ENCODE measurements at regions not wholly inside any gene's neighbourhood (a gene's known extent, or its start where the extent isn't known, plus 50 kb on each side); places are given as distances from the start of the nearest gene placed in this dataset.
"Not testable (repeated sequence)": the region's sequence is repeated elsewhere in the genome, so short reads cannot be mapped to it uniquely, and the experiment has no call there.

- DNase-seq (ENCODE audit: low read depth in 4 of 4, low spot score in 1 of 4): no peak
Measured at GRCh38 chr5:75002271-75002670, 50.1 kb downstream of the GCNT4 start.

DNA sequence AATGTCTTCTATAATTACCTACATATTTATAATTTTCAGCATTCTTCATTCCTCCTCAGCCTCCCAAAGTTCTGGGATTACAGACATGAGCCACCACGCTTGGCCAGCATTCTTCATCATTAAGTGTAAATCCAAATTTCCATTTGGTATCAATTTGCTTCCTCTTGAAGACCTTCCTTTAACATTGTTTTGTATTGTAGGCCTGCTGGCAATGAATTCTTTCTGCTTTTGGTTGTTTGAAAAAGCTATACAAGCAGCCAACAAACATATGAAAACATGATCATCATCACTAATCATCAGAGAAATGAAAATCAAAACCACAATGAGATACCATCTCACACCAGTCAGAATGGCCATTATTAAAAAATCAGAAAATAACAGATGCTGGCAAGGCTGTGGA, 56.4 kb downstream of the GCNT4 start:
- no peak for DNase-seq (ENCODE audit: low read depth in 4 of 4, low spot score in 1 of 4)

DNA sequence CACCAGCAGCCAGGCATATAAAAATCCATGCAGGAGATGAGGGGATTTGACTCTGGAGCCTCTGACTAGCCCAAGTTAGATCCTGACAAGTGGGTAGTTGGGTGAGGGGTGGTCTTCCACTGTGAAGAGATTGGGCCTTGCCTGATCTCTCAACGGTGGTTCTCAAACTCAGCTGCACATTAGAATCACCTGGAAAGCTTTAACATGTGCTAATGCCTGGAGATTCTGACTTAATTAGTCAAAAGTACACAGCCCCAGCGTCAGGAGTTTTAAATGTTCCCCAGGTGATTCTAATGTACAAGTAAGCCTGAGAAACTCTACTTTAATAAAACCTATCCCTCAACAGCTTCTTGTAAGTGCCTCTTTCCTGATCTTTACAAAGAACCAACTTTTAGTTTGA, 57.5 kb downstream of the GCNT4 start:
- DNase-seq (ENCODE audit: low read depth in 4 of 4, low spot score in 1 of 4): no peak

DNA sequence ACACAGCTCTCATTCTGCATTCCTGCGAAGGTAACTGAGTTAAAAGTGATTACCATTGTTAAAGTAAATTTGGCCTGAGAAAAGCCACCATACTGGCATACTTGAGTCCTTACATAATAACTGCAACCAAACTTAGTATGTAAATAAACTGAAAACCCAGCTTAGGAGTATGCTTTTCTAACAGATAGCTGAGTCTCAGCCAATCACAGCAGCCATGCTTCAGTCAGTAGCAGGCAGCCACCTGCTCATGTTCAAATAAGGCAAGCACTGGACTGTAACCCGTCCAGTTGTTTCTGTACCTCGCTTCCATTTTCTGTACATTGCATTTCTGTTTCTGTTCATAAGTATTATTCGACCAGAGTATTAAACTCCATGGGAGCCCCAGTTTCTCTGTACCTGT, 58.6 kb downstream of the GCNT4 start:
- DNase-seq (ENCODE audit: low read depth in 4 of 4, low spot score in 1 of 4): no peak

DNA sequence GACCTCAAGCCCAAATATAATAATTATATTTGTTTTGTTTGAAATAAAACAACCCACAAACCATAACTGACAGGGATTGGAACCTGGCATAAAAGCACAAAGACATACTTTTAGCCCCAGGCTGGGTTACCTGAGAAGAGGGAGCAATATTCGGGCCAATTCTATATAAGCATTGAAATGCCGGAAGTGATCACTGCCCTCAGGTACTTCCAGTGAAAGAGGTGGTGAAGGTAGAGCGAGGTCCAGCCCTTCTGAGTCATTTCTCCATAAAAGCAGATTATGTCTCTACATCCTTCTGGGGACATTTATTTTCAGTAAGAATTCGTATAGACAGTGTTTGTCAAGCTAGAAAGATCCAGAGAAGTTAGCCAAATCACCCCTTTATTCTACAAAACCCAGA, 59.6 kb downstream of the GCNT4 start:
- no peak for DNase-seq (ENCODE audit: low read depth in 4 of 4, low spot score in 1 of 4)

GRCh38 chr5:74991522-74991921, 60.8 kb downstream of the GCNT4 start:
- DNase-seq (ENCODE audit: low read depth in 4 of 4, low spot score in 1 of 4): no peak

DNA sequence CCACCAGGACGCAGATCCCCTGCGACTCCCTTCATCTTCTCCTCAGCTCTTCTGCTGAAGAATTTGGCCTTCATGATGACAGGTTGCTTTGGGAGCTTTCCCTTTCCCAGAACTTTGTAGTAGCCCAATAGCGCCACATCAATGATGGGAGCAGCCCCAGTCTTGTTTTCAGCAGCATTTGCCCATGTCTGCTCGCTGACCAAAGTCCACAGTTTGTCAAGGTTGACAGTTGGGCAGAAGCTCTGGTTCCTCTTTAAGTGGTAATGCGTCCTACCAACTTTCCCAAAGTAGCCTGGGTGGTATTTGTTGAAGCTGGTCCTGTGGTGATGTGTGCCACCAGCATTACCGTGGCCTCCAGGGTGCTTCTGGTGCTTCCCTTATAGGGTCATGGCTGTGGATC, 62.2 kb downstream of the GCNT4 start:
- DNase-seq (ENCODE audit: low read depth in 4 of 4, low spot score in 1 of 4): no peak

GRCh38 chr5:74988273-74988983, 63.9 kb downstream of the GCNT4 start:
- DNase-seq (ENCODE audit: low read depth in 4 of 4, low spot score in 1 of 4): no peak

DNA sequence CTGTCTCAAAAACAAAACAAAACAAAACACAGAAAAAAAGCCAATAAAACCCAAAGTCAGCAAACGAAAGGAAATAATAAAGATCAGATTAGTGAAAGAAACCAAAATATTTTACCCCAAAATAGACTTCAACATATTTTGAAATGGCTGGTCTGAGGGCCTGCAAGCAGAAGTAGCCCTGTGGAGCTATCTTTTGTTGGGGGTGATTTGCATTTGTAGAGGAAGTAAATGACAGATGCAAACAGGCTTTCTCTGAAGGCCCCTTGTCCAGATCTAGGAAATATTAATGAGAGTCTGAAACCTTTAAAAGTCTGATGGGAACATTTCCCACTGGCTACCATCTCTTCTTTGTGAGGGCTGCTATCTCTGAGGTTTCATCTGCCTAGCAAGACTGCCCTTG, 74.0 kb downstream of the GCNT4 start:
- DNase-seq (ENCODE audit: low read depth in 4 of 4, low spot score in 1 of 4): no peak

DNA sequence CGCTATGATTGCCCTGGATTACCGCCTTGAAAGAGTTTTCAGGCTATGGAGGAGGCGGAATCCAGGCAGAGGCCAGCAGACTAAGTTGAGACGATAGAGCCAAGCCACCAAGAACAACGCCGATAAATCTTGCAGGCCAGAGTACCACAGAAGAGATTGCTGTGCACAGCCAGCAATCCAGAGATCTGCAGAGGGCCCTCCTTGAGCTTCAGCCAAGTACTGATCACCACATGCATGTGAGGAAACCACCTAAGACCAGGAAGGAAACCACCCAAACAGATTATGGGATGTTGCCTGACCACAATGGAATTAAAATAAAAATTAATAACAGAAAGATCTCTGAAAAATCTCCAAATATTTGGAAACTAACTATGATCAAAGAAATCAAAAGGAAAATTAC, 74.9 kb downstream of the GCNT4 start:
- DNase-seq (ENCODE audit: low read depth in 4 of 4, low spot score in 1 of 4): no peak

GRCh38 chr5:74976651-74977050, 75.7 kb downstream of the GCNT4 start:
- no peak for DNase-seq (ENCODE audit: low read depth in 4 of 4, low spot score in 1 of 4)

DNA sequence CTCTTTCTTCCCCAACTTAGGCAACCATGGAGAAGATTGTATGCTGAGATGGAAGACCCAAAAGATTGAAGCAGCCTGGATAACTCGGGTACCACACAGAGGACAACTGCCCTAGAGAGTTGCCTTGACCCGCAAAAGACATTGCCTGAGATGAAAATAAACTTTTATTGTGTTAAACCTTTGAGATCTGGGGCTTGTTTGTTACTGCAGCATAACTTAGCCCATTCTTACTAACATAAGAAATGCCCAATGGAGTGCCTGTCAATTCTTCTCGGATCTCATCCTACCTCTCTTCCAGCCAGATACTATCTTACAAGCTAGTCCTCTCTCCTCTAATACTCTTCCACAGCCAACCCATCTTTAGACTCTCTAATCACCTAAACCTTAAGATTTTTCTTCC, 76.8 kb downstream of the GCNT4 start:
- DNase-seq (ENCODE audit: low read depth in 4 of 4, low spot score in 1 of 4): no peak

DNA sequence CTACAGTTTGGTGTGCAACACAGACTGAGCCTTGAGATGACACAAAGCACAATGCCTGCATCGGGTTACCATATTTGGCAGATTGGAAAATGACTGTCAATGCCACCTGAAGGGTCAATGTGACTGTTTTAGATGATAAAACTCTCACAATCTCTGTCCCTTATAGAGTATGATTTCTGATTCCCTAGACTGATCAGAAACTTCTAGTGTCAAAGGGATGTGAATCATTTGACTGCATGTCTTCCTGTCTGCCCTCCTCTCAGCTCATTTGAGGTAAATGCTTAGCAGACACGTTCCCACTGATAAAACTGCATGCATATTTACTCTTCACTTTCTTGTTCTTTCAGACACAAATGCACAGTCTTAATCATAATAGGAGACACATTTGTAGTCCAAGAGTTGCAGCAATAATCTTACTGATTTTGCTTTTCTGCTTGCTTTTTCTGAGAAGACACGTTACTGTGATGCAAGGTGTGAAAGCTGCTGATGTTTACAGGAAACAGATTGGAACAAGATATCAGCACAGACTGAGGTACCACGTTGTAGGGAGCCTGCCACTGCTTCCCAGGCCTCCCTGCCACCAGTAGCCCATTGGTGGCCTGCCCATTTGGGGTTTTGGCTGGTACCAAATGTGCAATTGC, 77.8 kb downstream of the GCNT4 start:
- no peak for DNase-seq (ENCODE audit: low read depth in 4 of 4, low spot score in 1 of 4)

DNA sequence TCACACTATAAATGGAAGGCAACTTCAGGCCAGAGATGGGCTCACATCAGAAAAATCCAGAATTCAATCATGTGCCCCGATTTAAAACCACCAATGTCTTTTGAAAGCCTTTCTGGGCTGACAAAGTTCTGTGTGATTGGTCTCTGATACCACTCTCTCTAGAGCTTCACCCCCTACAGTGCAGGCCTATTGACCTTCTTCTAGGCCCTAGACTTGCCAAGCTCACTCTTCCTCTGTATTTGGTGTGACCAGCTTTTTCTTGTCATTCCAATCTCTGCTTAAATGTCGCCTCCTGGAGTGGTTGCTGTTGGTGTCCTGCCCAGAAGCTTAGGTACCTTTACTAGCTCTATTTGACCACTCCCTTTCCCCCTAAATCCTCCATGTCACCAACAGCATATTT, 78.7 kb downstream of the GCNT4 start:
- DNase-seq (ENCODE audit: low read depth in 4 of 4, low spot score in 1 of 4): no peak

- DNase-seq (ENCODE audit: low read depth in 4 of 4, low spot score in 1 of 4): no peak
Measured at GRCh38 chr5:74971947-74972460, 80.4 kb downstream of the GCNT4 start.

DNA sequence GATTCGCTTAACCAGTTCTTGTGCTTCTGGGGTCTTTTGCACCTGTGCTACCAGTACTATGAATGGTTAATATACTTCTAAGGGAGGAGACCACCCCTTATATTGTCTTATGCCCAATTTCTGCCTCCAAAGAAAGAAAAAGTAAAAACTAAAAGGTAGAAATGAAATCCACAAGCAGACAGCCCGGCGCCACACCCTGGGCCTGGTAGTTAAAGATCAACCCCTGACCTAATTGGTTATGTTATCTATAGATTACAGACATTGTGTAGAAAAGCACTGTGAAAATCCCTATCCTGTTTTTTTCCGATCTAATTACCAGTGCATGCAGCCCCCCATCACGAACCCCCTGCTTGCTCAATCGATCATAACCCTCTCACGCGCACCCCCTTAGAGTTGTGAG, 81.5 kb downstream of the GCNT4 start:
- DNase-seq (ENCODE audit: low read depth in 4 of 4, low spot score in 1 of 4): not testable (repeated sequence)

GRCh38 chr5:74969726-74970125, 82.6 kb downstream of the GCNT4 start:
- no peak for DNase-seq (ENCODE audit: low read depth in 4 of 4, low spot score in 1 of 4)

DNA sequence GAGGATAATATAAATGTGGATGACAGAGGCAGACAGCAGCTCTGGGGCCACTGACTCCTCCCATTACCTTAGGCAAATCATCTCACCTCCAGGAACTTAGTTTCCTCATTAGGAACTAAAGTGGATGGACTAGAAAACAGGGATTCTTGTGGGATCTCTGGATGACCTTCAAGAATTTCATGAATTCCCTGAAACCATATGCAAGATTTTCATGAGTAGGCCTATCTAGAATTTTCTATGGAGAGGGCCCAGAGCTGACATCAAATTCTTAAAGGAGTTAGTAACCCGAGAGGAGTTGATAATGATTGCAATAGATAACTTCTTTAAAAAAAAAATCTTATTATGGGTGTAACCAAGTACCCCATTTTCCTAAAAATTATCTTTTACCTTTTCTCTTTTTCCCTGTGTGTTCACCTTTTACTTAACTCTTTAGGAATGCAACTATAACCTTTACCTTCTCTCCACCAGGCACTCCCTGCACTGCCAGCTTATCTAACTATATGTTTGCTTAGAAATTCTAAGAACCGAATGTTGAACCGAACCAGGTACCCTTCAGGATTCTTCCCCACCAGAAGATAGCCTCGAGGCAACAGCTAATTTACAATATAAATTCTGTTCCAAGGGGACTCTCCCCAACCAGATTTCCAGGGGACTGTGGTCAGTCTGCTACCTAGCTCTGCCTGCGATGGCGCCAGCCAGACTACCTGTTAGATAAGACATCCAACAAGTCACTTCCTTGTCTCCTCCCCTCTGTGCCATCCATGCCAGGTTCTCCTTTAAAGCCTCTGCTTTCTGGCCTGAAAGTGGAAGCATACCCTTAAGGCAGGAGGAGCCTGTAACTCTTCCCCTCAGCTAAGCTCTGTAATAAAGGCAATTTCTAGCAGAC, 86.0 kb downstream of the GCNT4 start:
- DNase-seq (ENCODE audit: low read depth in 4 of 4, low spot score in 1 of 4): no peak

DNA sequence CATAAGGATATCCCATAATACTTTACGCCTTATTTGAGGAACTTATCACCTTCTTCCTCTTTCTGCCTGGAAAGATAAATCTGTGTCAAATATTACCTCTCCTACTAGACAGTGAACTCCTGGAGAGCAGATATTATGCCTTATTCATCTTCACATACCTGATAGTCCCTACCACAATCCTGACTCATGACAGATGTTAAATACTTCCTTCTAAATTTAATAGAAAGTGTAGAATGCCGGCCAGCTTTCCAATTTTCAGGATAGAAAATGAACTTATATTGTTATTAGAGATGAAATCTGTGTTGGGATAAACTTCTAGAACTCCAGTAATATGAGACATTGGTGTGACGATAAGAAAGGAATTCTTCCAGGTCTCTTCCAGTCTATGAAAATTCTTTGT, 89.0 kb downstream of the GCNT4 start:
- no peak for DNase-seq (ENCODE audit: low read depth in 4 of 4, low spot score in 1 of 4)

DNA sequence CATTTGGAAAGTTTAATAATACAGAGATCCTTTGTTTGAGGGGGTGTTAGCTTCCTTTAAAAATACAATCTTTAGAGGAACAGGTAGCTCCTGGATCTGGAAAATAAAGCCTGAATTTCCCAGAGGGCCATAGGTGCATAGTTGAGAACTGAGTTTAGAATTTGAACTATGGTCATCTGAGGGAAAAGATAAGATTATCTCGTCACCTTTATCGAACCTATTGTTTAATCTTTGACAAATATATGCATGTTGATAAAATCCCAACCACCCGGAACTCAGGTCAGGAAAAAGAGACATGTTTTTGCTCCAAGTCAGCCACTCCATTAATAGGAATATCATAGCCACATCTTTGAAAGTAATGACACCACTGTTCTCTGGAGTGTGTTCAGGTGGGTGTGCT, 91.7 kb upstream of the FAM169A start:
- DNase-seq (ENCODE audit: low read depth in 4 of 4, low spot score in 1 of 4): no peak

- no peak for DNase-seq (ENCODE audit: low read depth in 4 of 4, low spot score in 1 of 4)
Measured at GRCh38 chr5:74957029-74957784, 91.0 kb upstream of the FAM169A start.
